HL-60/S4 (cell line): ENCODE measurements at regions not wholly inside any gene's neighbourhood (a gene's known extent, or its start where the extent isn't known, plus 50 kb on each side); places are given as distances from the start of the nearest gene placed in this dataset.
"Not testable (repeated sequence)": the region's sequence is repeated elsewhere in the genome, so short reads cannot be mapped to it uniquely, and the experiment has no call there.

Experiments
- in situ Hi-C: fragments of 300-500 bp; cut with MboI; formaldehyde crosslinking; loops from 2 replicates; pipeline ENCODE4 v1.14.3; 2022; ENCODE audit warnings: low sequenced_read_pairs

DNA sequence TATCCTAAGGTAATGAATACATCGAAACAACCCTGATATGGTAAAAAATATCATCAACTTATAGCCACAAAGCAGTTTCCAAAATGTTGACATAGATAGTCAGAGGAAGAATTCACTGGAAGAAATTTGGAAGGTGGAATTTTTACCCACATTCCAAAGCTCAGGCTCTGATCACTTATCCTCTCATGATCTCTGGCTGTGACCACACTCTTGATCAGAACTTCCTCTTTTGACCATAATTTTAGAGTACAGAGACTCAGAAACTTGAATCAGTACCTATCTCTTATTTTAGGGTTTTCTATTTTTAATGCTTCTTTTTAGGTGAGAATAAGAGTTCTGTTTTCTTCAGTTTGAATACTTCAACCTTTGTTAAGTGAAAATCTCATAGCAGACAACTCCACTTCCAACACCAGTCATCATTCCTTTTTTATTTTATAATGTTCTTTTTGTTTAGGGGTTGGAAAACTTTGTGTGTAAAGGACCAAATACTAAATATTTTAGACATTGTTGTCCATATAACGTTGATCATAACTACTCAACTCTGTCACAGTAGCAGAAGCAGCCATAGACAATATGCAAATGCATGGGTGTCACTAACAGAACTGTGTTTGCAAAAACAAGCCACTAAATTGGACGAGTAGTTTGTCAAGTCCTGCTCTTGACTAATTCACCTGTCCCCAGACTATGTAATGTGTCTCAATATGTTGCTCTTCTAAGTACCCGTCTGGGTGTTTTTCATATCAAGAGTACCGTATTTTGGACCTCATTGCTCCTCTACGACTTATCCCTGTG, 891.6 kb upstream of the CRIM1 start:
- in situ Hi-C loops = no loop called here

DNA sequence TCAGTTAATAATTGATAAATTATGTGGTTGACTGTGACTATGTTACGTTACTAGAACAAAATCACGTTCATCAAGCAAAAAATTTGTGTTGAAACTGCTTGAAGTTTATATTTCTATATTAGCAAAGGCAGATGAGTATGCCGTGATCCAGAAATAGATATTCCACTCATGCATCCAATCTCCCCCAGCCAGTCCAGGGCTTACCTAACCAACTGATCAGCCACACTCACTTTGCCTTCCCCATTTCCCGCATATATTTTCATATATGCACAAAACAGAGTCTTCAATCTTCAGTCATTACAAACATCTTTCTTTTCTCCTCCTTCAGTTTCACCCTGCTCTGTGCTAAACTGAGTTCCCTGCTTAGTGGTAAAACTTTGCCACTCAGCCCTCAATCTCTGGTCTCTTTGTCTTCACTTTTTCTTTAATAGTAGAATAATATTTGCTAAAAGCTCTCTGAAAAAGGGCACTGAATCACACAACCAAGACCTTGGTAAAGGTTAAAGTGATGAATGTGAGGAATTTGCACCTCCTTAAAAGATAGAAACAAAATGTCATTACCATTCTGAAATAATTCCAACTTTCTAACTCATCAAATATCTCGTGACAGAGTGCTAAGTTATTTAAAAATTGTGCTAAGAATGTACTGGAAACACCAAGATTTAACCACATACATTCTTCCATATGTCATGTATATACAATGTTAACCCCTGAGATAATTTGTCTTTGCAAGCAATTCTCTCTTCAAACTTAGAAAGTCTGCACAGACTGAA, 893.2 kb upstream of the CRIM1 start:
- in situ Hi-C loops = no loop called here

DNA sequence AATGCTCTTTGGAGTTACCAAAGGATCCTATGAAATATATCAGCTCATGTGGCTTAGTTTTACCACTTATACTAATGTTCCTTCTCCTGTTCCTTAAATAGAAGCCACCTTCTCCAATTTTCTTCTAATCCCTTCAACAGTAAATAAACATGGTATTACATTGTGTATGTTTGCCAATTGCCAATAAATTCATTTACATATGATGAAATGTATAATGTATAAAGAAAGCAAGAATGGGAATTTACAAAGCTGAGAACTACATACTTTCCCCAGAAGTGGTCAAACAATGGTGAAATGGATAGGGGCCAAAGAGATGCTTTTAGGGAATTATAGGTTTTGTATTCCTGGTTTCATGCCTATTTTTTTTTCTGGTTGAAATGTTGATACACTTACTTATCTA, 894.2 kb upstream of the CRIM1 start:
- in situ Hi-C loops = no loop called here

DNA sequence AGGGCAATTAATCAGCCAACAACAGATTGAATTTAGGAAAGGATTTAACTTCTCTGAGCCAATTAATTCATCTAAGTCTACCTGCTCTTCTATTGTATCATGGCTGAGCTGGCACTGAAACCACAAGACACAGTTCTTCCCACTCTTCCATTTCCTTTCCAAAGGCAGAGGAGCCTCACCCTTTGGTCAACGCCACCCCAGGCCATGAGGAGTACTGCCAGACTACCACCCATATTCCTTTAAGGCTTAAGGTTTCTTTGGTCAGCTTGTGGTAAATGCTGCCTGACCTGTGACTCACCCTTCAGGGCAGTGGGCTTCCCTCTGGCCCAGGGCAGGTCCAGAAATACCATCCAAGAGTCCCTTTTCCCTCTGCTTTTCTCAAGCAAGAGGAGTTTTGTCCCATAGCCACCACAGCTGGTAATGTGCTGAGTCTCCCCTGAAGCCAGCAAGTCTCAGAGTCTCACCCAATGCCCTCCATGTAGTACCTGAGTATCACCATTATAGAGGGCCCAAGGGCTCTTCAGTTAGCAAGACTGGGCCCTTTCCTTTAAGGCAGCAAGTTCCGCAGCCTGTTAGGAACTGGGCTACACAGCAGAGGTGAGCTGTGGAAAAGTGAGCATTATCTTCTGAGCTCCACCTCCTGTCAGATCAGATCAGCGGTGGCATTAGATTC, 900.5 kb upstream of the CRIM1 start:
- in situ Hi-C loops = no loop called here

DNA sequence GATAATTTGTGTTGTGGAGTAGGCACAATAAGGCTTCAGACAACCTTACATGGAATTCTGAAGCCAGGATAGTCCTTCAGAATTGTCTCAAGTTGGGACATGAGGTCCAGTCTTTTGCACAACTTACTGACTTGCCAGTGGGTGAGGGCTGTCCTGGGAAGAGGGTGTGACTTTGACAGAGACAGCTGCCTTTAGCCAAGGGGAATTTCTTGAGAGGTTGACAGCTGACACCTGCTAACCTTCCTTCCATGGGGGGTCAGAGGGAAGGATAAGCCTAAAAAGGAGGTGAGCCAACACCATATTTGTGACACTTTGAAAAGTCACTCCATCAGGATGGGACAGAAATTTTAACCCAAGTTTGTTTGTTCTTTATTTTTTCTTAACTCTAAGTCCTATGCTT, 907.8 kb upstream of the CRIM1 start:
- in situ Hi-C loops = no loop called here

DNA sequence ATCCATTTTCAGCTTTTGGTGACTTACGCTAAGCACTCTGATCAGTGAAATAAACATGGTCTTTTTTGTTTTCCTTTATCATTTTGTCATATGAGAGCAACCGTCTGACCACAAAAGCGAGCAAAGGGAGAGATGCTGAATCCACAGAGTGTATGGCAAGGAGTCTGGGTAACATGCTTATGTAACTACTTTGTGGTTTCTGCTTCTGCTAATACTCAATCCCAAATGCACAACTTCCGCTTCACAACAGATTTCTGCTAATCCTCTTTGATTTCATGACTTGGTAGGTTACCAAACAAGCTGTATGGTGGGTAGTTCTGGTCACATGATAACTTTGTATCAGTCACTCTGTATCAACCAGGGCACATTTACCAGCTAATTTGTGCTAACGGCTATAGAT, 908.4 kb upstream of the CRIM1 start:
- in situ Hi-C loops = no loop called here

DNA sequence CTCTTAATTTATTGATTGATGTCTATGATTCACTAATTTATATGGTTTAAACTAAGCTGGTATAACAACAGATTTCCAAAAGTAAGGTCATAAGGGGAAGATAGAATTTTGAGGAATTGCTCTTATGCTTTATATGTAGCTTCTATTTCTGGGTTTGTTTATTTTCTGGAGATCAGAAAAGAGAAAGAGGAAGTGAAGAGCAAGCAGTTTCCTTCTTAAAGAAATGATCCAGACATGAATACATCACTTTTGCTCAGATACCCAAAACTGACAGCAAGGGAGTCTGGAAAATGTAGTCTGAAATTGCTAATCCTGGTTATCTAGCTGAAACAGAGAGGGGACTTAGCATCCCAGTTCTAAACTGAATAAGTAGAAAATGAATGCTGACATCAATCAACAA, 912.5 kb upstream of the CRIM1 start:
- in situ Hi-C loops = no loop called here

DNA sequence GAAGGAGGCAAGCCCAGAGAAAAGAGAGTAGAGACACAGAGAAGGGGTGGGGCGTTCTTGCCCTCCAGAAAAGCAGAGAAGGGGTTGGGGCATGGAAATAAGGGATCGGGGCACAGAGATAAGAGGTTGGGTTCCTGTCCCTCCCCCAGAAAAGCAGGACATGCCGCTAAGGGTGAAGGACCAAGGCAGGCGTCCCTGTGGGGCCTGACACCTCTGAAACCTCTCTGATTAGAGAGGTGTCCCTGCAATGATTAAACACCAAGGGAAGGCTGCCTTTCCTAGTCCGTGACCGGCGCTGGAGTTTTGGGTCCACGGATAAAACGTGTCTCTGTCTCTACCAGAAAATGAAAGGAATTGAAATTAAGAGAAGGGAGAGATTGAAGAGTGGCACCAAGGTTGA, 914.0 kb upstream of the CRIM1 start:
- in situ Hi-C loops = not testable (repeated sequence)

DNA sequence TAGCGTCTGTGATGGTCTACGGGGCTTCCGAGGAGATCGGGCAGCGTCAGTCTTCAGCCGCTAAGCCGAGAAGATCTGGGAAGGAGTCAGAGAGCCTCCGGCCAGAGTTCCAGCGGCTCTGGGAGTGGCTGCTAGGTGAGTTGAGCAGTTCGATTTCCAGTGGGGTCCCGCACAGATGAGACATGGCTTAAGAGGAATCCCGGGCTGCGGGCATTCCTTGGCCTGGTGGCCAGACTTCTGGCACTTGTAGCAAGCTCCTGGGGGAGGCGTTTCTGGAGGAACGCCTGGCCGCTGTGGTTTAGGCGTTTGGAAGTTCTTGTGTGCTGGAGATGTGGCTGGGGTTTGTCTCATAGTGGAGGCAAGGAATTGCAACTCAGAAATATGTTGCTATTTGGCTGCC, 915.3 kb upstream of the CRIM1 start:
- in situ Hi-C loops = not testable (repeated sequence)

DNA sequence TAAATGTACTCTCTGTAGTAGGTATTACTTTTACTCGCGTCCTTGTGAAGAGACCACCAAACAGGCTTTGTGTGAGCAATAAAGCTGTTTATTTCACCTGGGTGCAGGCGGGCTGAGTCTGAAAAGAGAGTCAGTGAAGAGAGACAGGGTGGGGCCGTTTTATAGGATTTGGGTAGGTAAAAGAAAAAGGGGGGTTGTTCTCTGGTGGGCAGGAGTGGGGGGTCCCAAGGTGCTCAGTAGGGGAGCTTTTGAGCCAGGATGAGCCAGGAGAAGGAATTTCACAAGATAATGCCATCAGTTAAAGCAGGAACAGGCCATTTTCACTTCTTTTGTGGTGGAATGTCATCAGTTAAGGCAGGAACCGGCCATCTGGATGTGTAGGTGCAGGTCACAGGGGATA, 918.7 kb upstream of the CRIM1 start:
- in situ Hi-C loops = not testable (repeated sequence)

DNA sequence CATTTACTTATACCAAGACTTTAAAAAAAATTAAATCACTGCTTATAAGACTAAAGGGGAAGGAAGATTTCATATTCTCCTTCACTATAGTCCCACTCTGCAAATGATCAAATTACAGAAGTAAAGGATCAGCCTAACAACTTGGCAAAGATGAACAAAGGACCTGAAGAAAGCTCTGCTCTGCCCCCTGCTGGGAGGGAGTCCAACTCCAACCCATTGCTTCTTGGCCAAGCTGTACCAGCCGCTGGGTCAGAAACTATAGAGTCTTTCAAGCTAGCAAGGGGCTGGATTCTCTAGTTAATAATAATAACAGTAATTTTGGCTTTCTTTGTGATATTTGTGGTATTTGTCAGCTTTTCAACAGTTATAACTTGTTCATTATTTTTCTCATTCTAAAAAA, 927.0 kb upstream of the CRIM1 start:
- in situ Hi-C loops = no loop called here

DNA sequence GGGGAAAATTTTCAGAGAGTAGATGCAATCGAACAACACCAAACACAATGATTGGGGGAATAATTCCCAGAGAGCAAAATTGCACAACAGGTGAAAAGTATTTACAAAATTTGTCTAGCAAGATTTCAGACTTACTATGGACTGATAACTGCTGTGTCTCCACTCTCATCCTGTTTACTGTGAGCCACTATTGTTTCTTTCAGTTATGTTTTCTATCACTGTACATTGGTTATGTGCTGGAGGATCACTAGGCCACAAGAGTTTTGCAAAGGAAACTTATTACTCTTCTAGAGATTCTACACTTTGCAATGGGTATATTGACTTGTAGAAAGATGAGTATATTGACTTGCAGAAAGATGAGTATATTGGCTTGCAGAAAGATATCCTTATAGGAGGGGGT, 934.1 kb upstream of the CRIM1 start:
- in situ Hi-C loops = loop anchor here (25.0 kb wide), 1 partner anchor 1409 kb away; no protein-coding TSS in a partner anchor

DNA sequence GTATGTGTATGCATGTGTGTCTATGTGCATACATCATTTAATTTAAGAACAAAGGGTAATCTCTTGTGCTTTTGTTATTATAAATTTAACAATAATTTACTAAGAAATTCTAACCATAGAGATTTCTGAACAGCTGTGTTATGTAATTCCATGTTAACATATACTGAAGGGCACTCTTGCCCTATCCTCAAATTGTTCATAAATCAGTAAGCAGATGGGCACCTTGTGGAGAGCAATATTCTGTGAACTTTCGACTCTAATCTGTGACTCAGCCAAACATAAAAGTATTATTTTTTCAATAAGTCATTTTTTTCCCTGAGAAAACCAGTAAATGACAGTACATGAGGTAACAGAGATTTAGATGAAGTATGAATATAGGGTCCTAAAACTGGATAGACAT, 938.3 kb upstream of the CRIM1 start:
- in situ Hi-C loops = loop anchor here (25.0 kb wide), 1 partner anchor 1405 kb away; no protein-coding TSS in a partner anchor

DNA sequence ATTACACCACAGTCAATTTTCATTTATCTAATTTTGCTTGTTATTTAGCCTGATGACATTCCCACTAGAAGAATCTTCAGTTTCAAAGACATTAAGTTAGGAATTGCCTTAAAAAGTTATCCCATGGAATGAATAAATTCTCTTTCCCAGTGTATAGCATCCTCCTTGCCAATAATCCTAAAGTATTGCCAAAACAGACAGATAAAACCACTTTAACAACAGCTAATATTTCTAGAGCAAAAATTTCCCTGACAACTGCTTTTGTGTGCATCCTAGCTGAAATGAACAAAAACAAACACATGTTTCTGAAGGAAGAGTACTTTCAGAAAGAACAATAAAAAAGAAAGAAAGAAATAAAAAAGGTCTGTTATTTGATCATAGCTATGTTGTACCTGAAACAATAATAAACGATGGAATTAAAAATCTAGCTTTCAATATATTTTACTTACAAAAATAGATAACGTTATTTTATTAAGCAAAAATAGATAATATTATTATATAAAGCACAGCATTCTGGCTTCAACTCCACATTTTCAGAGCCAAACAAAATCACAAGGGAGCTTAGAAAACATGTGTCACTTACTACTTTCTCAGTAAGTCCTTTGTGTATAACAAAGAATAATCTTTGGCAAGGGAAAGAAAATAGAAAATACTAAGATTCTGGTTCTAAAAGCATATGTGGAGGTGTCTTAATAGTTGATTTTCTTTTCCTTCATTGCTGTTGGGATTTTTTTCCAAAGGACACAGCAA, 939.0 kb upstream of the CRIM1 start:
- in situ Hi-C loops = loop anchor here (25.0 kb wide), 1 partner anchor 1404 kb away; no protein-coding TSS in a partner anchor

DNA sequence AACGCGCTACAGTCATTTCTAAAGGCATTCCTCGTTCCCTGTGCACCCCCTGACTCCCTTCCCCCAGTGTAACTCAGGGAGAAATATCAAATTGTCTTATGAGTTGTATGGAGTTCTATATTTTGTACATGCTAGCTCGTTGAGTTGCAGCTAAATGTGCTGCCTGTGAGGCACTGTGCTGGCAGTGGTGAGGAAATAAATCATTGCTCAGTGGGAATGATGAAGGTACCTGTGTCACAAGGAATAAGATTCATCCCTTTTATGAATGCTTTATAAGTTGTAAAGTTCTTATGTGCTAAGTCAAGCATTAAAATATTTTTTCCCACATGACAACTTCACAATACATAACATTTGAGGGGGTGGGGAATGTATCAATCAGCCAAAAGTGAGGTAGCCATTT, 939.6 kb upstream of the CRIM1 start:
- in situ Hi-C loops = loop anchor here (25.0 kb wide), 1 partner anchor 1404 kb away; no protein-coding TSS in a partner anchor

DNA sequence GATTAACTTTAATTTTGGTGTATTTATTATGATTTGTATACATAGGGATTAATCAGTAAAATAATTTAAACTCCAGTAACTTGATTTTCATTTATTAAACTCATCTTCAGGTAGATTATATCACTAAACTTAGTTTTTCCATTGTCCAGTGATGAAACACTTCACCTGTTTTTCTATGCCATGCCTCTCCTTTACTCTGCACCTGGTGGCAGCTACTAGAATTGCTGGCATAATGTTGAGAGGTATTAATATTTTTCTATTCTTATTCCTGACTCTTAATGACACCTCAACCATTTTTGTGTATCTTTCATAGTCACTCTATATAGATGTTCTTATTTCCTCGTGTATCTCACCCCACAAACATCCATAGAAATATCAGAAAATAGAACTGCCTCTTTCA, 940.3 kb upstream of the CRIM1 start:
- in situ Hi-C loops = loop anchor here (25.0 kb wide), 1 partner anchor 1403 kb away; no protein-coding TSS in a partner anchor

DNA sequence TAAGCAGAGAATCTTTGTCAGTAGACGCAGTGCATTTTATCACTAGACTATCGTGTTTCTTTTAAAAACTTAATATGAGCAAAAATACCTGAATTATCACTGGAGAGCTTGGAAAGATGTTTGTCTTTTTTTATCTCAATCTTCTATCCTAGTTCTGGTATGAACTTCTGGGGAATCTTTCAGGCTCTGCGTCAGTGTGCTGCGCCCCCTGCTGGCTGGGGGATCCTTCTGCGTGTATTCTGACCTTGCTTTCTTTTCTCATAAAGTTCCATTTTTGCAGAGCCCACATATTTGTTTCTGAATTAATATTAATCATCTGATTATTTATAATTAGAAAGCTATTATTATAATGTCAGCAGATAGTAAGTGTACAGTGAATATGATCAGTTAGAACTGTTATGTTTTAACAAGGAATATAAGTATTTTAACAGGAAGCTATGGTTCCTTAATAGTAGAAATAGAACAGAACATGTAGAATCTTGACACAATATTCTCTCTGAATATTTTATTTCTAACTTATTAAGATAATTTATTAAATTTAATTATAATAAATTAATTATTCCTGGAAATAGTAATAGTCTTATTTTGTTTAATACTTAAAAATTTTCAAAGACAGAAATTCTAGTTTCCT, 945.0 kb upstream of the CRIM1 start:
- in situ Hi-C loops = loop anchor here (25.0 kb wide), 1 partner anchor 1398 kb away; no protein-coding TSS in a partner anchor

DNA sequence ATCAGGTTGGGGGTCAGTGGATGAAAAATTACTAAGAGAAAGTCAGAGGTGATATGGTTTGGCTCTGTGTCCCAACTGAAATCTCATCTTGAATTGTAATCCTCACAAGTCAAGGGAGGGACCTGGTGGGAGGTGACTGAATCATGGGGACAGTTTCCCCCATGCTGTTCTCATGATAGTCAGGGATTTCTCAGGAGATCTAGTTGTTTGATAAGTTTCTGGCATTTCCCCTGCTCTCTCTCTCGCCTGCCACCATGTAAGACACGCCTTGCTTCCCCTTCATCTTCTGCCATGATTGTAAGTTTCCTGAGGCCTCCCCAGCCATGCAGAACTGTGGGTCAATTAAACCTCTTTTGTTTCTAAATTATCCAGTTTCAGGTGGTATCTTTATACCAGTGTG, 945.8 kb upstream of the CRIM1 start:
- in situ Hi-C loops = loop anchor here (25.0 kb wide), 1 partner anchor 1397 kb away; no protein-coding TSS in a partner anchor

DNA sequence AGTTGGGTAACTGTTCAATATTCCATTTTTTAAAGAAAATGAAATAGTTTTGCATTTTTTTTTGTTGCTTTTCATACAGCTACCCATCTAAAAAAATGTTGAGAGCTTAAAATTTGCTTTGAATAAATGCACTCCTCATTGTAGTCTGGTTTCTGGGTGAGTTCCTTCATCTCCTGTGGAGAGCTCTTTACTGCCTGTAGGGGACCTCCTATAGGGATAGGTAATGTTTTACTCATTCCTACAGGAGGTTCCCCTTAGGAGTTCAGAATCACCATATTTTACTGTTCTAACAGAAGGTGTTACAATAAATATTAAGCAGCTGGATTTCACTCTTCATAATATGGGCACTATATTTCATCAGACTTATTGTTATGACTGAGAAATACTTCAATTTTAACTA, 947.3 kb upstream of the CRIM1 start:
- in situ Hi-C loops = loop anchor here (25.0 kb wide), 1 partner anchor 1396 kb away; no protein-coding TSS in a partner anchor
